ENCODE measurements at regions not wholly inside any gene's neighbourhood (a gene's known extent, or its start where the extent isn't known, plus 50 kb on each side); places are given as distances from the start of the nearest gene placed in this dataset.
"Not testable (repeated sequence)": the region's sequence is repeated elsewhere in the genome, so short reads cannot be mapped to it uniquely, and the experiment has no call there.

DNA sequence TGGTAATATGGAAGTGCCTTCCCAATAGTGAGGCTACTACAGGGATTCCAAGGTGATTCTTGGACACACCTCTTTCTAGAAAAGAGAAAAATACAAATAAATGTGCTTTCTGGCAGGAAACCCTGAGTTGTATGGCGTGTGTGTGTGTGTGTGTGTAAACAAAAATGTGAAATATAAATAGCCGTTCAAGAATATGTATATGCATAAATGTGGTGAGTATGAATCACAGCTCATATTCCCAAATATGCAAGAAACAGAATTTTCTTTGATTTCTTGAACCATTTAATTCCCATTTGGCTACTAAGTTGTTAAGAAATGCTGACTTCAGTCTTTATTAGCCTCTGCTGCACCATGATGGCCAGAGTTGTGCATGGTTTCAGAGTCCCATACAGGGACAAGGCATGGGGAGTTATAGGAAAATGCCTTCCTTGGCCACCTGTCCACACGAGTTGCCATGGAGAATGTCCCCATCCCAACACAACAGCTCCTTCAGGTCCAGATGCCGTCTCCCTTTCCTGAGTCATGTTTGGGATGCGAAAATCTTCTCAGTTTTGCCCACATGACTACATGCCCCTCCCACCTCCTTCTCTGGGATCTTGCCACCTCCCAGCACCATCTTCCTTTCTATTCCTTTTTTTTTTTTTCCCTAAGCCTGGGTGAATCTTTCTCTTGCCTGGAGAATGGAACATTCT is 312.4 kb upstream of the ECI2 start:
- DNase-seq: no peak

DNA sequence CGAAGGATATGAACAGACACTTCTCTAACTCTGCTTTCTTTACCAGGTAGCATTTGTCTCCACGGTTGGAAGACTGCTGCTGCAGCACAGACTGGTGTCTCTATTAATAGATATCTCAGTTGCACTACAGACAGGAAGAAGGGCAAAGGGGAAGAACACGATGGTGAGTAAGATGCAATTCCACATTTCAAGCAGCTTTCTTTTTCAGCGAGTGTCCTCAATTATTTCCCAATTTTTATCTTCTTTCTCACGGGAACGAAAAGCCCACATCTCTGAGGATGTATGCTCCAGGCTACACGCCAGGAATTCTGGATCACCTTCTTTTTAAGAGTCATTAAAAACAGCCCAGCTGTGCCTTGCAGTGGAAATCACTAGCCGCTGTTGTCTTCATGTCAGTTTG is 311.6 kb upstream of the ECI2 start:
- DNase-seq: no peak

DNA sequence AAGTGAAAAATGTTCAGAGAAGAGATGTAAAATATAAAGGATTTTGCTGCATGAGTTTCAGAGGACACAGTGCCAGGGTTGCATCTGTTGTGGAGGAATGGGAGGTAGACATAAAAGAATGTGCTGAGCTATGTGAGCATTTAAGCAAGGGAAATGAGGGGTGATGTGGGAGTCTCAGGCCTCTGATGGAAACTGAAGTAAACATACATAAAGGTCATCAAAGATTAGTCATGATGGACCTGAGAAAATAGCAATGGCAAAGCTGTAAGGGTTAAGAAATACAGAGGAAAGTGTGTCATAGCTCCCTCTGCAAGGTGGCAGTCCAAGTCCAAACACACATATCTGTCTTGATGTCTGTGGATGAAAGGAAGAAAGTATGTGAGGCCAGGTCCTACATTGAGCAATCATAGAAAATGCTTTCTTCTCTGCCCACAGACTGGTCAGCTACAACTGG is 306.6 kb upstream of the ECI2 start:
- no peak for DNase-seq

DNA sequence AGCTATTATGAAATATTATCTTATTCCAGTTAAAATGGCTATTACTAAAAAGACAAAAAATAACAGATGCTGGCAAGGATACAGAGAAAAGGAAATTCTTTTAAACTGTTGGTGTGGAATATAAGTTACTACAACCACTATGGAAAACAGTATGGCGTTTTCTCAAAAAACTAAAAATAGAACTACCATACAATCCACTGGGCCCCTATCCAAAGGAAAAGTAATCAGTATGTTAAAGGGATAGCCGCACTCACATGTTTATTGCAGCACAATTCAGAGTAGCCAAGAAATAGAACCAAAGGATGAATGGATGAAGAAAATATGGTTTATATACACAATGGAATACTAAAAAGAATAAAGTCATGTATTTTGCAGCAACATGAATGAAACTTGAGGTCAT is 303.8 kb upstream of the ECI2 start:
- no peak for DNase-seq

DNA sequence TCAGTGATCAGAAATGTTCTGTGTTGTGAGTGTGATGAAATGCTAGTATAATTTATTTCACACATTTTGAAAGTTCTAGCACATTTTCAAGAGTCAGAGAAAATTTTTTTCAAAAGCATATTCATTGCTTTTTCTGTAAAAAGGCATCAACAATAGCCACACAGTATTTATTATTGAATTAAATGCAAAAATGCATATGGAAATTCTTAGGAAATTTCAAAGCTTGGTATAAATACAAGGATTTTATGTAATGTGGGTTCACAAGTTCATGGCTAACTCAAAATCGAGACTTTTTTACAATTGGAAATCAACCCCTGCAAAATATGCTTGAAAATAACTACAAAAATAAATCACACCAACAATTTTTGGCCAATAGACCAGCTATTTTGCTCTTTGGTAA is 302.0 kb upstream of the ECI2 start:
- no peak for DNase-seq

DNA sequence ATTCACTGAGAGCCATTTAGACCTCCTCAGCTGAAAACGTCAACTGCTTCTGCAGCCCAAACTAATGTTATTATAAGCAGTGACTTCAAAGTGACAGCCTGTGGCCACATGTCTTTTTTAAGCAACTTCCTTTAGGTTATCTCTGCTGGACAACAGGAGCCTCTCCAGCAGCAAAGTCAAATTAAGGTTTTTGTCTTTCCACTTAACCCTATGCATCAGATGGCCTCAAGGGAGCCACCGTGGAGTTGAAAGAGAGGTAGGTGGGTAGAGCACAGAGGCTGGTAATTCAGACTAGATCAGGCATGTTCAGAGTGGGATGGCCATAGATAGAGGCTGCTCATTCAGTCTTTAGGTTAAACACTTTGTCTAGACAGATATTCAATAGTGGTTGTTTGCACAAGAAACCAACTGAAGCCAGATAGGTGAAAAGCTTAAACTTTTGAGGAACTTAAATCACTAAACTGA is 300.6 kb upstream of the ECI2 start:
- no peak for DNase-seq

DNA sequence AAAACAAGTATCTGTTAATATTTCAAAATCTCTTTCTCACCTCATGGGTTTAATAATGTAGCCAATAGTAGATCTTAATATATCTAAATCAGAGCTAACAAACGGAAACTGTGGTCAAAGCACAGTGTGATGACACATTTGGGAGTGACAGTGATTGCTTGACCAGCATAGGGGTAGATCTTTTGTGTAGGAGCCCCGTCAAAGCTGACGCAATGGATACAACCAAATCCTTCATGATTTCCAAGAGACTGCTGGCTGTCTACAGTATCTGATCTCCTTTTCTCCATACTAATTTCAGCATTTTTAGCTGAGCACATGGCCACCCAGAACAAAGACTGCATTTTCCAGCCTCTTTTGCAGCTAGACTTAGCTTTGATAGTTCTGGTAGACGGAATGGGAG is 299.3 kb upstream of the ECI2 start:
- DNase-seq: no peak

DNA sequence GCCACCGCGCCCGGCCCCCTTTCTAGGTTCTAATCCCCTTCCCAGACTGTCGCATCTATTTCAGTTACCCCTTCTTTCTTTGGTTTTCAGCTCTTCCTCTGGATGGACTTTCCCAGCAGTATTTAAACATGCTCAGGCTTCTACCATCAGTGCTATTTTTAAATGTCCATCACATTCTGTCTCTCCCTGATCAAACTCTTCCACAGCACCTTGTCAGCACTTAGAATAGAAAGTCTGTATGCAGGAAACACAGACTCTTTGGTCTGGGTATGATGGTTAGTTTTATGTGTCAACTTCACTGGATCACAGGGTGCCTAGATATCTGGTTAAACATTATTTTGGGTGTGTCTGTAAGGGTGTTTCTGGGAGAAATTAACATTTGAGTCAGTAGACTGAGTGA is 297.8 kb upstream of the ECI2 start:
- DNase-seq: no peak

DNA sequence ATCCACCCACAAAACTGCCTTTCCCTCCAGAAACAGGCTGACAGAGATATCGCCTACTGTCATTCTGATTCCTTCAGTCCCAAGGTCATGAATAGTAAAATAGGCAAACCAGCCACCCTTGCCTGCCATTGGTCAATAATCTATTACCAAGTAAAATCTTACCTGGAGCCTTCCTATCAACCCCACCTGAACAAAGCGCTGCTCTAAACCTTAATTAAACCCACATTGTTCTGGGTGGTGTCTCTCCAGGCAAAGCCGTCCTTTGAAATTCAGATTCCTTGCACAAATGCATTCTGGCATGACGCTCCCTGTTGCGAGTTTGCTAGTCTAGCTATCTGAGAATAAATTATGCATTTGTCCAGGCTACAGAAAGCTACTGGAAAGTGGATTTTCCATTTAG is 291.6 kb upstream of the ECI2 start:
- DNase-seq: no peak

DNA sequence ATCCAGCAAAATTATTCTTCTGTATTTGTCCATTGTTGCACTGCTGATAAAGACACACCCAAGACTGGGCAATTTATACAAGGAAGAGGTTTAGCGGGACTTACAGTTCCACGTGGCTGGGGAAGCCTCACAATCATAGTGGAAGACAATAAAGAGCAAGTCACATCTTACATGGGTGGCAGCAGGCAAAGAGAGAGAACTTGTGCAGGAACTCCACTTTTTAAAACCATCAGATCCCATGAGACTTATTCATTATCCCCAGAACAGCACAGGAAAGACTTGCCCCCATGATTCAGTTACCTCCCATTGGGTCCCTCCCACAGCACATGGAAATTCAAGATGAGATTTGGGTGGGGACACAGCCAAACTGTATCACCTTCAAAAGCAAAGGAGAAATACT is 286.5 kb upstream of the ECI2 start:
- DNase-seq: no peak

DNA sequence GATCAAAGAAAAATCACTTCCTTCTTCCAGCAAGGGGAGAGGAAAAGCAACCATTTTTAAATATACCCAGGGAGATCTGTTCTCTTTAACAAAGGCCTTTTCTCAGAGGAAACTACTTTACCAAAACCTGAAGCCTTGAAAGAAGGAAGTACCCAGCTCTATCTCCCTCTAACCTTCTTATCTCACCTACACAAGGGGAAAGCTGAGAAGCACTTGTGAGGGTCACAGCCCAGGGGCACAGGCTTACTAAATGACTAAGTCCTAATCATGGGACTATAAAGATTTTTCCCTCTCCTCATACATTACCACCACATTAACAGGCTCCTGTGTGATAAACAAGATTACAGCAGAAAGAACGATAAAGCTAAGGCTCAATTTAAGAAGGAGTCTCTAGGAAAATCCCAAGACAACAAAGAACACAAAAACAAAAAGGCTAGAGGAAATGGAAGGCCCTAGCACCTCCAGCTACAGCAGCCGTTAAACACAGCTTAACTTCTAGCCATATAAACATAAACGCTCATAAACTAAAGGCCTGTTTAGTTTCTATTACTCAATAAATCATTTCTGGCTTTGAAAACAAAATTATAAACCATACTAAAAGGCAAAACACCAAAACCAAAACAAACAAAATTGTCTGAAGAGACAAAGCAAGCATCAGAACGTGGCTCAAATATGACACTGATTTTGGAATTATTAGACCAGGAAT is 284.9 kb upstream of the ECI2 start:
- DNase-seq: no peak

DNA sequence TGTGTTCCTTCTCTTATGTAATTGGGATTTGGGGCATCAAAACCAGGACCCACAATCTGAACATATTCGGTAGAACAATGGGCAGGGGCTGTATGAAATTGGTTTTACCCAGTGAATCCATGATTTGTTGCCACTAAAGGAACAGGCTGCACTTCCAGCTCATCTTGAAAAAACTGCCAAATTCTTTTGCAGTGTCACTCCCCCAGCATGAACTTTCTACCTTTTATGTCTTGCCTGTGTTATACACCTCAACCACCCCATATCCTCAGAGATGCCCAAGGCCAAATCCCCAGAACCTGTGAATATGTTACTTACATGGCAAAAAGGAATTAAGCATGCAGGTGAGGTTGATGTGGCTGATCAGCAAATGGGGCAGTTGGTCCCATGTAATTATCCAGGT is 280.2 kb upstream of the ECI2 start:
- no peak for DNase-seq

DNA sequence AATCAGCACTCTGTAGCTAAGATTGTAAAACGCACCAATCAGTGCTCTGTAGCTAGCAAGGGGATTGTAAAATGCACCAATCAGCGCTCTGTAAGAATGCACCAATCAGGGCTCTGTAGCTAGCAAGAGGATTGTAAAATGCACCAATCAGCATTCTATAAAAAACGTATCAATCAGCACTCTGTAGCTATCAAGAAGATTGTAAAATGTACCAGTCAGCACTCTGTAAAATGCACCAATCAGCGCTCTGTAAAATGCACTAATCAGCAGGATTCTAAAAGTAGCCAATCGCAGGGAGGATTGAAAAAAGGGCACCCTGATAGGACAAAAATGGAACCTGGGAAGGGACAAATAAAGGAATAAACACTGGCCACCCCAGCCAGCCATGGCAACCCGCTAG is 278.7 kb upstream of the ECI2 start:
- not testable (repeated sequence) for DNase-seq

DNA sequence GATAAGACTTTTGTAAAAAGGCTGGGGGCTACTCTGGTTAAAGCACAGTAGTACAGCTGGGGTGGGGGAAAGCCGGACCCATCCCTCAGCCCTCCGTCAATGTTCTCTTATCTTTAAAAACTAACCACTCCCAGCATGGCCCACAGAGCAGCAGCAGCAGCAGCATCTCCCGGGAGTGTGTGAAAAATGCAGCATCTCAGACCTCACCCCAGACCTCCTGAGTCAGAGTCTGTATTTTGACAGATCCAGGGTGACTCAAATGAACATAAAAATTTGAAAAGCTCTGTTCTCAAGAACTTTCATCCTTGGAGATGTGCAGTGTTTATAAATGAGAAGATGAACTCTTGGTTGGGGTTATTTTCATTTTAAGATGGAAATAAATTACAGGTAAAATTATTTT is 277.7 kb upstream of the ECI2 start:
- no peak for DNase-seq

DNA sequence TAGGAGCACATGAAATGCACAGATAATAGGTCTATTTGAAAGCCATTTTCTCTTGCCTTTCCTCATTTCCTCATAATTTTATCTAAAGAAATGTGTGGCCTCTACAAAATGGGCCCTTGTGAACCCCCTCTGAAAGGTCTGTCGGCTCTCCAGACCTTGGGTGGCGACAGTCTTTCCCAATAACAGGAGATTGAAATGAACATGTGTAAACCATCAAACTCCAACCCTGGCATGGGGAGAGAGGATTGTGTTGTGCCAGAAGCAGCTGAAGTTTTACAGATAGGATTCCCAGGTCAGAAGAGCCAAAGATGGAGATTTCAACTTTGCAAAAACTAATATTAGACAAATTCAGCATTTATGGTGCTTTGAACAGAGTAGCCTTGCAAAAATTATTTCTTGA is 277.1 kb upstream of the ECI2 start:
- no peak for DNase-seq

DNA sequence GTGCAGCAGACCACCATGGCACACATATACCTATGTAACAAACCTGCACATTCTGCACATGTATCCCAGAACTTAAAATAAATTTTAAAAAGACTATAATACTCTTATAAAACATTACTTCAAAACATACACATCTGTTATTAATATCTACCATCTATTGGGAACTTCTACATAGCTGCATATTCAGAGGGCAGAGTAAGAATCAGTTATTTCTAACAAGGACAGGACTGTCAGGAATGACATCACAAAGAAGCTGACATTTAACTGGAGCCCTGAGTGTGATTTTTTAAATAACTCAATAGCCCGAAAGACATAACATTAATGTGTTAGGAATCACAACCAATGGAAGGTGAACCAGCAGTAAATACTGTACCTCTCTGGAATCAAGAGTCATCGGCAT is 276.7 kb upstream of the ECI2 start:
- DNase-seq: no peak

DNA sequence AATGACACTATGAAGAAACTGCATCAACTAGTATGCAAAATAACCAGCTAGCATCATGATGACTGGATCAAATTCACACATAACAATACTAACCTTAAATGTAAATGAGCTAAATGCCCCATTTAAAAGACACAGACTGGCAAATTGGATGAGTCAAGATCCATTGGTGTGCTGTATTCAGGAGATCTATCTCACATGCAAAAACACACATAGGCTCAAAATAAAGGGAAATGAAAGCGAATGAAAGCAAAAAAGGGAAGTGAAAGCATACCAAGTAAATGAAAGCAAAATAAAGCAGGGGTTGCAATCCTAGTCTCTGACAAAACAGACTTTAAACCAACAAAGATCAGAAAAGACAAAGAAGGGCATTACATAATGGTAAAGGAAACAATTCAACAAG is 272.3 kb upstream of the ECI2 start:
- not testable (repeated sequence) for DNase-seq

DNA sequence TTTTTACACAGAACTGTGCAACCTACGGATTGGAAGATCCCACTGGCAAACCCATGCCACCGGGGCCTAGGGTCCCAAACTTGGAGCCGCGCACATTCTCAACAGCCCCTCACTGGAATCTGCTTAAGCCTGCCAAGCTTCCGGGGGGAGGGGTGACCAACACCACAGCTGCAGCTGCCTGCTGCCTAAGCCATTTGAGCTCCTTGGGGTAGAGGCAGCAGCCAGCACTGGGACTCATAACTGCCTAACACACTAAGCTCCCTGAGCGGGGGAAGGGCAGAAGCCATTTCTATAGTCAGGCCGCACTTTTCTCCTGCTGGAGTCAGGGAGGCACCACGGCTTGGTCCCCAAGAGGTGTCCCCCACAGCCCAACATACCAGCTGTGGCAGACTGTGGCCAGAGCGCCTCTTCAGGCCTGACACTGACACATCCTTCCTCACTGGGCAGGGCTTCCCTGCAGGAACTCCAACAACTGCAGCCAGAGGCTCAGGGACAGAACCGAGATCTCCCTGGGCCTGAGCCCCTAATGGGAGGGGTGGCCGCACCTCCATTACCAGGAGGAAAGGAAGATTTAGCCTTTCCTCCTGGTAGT is 270.3 kb upstream of the ECI2 start:
- no peak for DNase-seq

DNA sequence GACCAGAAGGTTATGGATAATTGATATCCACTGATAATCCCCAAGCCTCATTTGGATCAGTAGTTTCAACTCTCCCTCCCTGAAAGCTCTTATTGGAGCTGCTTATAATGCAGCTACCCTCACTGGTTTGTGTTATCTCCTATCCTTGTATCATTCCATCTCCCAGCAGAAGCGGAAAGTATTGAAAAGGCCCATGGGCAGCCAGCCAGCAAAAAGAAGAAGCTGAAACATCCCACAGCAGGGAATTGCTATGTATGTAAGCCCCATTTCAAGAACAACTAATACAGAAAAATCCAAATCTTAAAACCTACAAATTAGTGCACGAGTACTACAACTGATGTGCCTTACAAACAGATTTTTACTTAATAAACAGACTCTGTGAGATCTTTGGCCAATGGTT is 269.0 kb upstream of the ECI2 start:
- DNase-seq: no peak

DNA sequence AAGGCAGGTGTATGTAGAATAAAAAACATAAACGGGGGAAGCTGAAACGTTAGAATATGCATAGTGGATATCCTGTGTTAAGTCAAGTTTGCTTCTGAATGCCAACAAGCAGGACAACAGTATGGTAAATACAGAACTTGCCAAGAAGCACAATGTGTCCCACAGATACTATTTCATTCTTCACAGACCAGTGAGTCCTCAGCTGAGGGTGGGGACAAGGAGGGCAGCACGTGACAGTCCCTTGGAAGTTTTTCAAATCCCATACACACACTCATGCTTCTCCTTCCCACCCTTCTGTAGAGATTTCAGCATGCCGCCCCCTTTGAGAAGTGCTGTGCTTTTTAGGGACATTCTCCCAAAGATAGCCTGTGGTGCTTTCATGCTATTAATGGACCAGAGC is 268.5 kb upstream of the ECI2 start:
- DNase-seq: no peak

DNA sequence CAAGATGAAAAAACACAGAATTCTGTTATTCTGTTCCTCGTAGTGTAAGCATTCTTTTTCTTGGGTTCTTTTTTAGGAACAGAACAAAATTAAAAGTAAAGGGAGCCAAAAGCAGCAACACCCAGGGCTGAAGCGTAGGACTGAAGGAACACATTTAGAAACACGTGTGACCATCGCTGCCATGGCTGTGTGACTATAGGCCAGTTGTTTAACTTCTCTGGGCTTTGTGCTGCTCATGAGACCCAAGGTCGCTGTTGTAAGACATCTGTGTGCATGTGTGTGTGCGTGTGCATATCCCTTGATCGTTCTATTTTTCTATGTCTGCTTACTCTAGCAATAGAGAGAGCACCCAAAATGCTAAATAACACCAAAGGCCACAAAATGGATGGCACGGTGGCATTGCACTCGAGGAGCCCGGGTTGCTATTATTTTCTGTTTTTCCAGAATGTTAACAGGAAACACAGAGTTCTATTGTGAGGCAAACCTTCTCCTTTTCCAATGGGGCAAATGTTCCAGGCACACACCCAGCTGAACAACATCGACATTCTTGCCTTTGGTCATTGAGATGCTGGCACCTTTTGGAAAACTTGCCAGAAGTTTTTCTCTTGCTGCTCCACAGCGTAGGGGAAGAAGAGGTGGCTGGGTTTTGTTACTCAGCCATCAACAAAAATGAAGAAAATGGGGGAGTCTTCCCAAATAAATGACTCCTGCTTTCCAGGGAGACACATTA is 267.8 kb upstream of the ECI2 start:
- no peak for DNase-seq

DNA sequence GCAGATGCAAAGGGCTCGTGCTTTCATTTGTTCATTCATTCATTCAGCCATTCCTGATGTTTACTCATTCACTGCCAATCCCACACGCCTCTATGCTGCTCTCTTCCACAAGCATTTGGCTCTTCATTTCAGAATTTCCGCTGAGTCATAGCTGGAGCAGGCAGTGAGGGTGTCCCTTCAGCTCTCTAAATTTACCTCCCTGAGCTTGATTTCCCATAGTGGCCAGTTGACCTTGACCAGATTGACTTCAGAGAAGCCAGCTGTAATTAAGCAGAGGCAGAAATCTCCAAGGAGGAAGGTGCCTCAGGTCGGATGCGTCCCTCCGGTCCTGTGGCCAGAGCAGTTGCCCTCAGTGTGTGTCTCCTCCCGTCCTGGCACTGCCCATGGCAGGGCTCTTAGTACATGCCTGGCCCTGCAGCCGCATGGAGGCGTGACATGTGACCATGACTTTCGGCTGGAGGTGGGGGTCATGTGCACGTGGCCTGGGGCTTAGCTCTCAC is 267.2 kb upstream of the ECI2 start:
- DNase-seq: no peak
